H4 (cell line): ENCODE measurements at regions not wholly inside any gene's neighbourhood (a gene's known extent, or its start where the extent isn't known, plus 50 kb on each side); places are given as distances from the start of the nearest gene placed in this dataset.

Experiments used
- DNase-seq: peaks from one replicate; pipeline ENCODE4 v3.0.0-alpha.2; 2015; ENCODE audit warnings: low spot score

DNA sequence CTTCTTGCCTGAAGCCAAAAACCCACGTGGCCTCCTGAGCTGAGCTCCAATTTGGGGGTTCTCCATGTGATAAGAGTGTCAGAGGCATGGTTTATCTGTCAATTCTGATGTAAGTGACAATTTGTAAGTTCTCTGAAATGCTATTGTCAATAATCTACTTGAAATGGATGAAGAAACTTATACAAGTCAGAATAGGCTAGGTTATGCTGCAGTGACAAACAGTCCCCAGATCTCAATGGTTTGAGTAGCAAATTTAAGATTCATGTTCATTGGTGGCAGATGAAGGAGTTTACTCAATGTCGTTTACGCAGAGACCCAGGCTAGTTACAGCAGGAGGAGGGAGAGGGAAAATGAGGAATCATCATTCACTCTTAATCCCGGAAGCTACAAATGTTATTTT lies 352.4 kb downstream of the KIF16B start:
- no peak for DNase-seq

DNA sequence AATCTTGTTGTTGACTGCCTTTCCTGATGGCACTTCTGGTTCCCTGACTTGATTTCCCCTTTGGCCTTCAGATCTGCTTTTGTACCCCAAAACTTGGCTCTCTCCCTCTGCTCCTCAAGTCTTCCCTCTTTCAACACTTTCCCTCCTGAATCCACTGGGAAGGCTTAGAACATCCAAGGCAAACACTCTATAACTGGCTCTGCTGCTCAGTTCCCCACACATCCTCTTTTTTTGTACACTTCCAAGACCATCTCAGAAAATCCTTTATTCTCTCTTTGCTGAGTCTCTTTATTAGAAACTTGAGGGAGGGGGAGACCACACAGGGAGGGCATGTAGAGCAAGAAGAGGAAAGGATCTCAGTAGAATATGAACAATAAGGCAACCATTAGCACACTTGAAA lies 354.1 kb downstream of the KIF16B start:
- DNase-seq: no peak

DNA sequence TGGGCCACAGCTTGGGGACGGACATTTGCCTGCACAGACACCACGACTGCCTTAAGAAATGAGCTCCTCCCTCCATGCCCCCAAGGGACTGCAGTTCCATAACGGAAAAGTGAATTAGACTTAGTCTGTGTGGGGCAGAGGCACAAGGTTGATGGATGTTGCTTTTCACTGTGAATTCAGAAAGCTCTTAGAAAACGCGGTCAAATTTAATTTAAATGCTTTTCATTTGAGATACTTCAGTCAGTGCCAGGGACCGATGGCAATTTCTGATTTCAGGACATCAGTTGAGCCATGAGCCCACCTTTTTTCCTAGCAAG lies 356.4 kb downstream of the KIF16B start:
- DNase-seq: no peak

DNA sequence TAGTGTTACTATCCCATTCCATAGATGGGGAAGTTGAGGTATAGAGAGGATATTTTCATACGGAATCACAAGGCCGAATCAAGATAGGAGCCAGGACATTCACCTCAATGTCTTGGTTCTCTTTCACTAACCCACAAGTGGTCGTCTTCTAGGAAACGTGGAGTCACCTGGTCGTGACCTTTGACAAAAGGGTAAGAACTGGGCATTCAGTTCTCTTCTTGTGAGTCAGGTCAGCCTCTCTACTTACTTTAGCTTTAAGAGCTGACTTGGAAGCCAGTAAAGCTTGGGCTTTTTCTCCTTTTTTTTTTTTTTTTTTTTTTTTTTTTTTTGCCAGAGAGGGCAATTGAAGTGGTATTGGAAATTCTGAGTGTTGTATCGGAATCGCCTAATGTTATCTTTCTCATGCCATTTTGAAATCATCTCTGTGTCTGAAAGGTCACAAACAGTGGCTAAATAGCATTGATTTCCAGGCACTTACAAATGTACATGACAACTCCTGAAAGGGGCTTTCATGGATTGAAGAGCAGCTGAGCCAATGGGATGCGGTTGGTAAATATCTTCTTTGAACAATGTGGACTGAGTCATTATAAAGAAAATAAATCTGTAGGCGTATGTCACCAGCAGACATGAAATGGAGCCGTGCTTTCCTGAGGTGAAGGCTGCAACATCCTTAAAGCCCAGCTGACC lies 356.9 kb downstream of the KIF16B start:
- DNase-seq: peak; percentile 7

DNA sequence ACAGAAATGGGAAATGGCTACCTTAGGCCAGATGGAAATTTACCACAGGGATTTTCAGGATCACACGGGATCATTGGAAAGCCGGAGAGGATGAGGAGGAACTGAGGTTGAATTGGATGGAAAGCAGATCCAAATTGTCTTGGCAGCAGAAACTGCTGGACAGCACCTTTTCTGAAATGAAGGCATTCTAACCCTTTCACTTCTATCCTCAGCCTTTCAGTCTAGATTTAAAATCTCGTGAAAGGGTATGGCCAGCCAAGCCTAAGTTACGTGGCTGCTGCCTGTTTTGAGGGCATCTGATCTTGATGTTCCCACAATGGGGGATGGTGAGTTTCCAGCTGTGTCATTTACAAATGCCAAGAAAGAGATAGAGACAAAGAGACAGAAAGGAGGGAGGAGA lies 358.2 kb downstream of the KIF16B start:
- no peak for DNase-seq

DNA sequence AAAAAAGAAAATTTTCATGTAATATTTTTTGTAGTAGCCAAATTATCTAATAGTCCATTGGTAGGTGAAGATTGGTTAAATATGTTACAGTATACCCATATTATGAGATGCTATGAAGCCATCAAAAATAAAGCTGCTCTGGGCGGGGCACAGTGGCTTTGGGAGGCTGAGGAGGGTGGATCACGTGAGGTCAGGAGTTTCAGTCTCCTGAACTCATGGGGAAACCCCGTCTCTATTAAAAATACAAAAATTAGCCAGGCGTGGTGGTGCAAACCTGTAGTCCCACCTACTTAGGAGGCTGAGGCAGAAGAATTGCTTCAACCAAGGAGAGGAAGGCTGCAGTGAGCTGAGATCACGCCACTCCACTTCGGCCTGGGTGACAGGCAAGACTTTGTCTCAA lies 360.5 kb downstream of the KIF16B start:
- no peak for DNase-seq

DNA sequence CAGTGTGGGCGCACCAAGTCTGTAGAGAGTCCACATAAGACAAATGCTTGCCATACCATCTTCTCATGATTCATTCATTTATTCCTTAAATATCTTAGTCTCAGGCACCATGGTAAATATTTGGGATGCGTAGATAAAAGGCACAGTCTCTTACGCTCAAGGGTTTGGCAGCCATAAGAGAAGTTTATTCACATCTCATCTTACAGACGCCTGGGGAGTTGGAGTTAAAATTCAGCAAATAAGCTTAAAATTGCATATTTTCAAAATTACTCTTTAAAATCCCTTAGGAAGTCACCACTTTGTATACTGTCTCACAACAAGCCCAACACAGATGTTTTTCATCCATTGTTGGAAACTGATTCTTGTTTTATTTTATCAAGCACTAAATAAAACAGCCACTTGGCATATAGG lies 363.3 kb downstream of the KIF16B start:
- no peak for DNase-seq

DNA sequence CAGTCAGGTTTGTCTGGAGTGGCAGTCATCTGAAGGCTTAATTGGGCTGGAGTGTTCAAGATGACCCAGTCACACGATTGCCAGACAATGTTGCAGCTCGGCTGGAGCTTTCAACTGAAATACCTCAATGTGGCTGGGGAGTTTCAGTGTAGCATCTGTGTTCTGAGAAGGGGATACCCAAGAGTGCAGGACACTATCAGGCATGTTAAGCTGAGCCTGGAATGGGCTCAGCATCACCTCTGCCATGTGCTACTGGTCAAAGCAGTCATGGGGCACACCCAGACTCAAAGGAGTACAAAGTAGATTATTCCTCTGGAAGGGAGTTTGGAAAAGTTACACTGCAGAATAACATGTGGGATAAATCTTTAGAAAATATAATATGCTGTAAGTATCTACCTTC lies 363.9 kb downstream of the KIF16B start:
- no peak for DNase-seq

DNA sequence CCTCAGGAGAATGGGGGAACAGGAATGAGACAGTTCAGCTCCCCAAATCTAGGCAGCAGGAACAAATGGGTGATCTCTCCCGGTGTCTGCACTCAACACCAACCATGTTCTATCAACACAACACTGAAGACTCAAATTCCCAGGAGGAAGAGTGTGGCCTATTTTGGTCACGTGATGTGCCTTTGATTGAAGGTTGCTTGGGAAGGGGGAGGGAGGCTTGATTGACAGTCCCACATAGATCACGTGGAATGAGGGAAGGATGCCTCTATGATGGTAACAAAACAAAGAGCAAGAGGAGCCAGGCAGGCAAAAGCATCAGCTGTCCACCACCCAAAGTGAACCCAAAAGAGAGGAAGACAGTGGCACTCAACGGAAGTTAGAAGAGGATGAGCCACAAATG lies 364.8 kb downstream of the KIF16B start:
- no peak for DNase-seq

DNA sequence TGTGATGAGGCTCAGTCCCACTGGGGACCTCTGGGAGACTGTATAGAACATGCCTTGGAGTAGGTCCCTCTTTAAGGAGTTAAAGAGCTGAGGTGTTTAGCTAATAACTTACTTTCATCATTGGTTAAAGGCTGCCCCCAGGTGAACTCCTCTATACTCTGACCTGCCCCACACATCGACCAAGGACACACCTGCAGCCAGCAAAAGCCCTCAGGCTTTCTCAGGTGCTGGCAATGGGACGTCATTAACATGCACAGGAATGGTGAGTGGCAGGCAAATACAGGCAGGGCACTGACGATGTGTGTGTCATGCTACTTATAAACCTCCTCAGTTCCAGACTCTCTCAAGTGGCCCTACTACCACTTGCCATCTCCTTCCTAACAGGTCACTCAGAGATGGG lies 366.4 kb downstream of the KIF16B start:
- no peak for DNase-seq

DNA sequence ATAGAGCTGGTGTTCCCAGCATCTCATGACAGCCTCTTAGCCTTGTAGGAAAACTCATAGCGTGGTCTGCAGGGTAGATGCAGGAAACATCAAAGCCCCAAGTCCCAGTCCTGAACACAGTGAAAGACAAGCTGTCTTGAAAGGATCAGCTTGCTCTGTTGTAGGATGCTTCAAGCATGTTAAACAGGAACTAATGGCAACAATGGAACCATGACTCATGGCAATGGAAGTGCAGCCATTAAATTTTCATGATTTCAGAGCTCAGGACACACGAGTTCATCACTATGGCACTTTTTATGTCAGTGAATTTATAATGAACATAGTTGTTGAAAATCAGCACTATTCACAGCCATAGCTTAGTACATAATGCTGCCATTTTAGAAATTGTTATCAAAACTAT lies 367.7 kb downstream of the KIF16B start:
- no peak for DNase-seq

DNA sequence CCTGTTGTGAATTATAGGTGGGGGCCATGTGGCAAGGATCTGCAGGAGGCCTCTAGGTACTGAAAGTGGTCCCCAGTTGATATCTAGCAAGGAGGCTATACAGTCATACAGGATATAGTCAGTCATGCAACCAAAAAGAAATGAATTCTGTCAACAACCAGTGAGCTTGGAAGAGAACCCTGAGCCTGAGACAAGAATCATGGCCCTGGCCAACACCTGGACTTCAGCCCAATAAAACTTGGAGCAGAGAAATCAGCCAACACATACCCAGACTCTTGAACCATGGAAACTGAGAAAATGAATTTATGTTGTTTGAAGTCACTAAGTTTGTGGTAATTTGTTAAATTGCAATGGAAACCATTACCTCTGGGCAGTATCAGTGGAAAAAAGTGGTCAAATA lies 370.2 kb downstream of the KIF16B start:
- no peak for DNase-seq

DNA sequence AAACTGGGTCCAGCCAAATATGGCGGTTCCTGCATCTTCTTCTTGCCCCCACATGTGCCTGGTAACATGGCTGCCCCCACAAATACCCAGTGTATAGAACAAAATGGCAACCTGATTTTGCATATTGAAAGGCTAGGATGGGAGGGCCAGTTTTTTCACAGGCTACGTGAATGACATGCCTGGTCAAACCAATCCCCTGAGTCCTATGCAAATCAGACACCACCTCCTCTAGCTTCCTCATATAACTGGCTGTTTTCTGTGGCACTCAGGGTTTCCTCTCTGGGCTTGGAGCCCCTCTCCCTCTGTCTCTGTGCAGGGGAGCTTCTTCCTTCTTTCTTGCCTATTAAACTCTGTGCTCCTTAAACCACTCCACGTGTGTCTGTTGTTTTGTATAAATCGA lies 372.1 kb downstream of the KIF16B start:
- peak; percentile 57 for DNase-seq

DNA sequence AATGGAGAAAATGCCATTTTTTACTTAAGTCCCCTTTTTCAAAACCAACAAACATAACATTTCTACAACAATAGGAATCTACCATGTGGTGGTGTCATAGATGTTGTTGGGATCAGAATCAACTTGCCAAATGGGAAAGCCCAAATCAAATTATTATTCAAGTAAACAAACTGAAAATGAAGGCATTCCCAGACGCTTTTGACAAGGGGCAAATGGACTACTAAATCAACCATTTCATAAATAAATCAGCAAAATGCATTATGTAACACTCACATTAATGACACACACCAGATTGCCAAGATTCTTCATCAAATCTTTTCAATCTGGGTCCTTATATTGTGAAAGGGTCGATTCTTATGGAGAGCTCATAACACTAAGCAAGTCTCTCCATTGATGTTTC lies 375.6 kb downstream of the KIF16B start:
- no peak for DNase-seq

DNA sequence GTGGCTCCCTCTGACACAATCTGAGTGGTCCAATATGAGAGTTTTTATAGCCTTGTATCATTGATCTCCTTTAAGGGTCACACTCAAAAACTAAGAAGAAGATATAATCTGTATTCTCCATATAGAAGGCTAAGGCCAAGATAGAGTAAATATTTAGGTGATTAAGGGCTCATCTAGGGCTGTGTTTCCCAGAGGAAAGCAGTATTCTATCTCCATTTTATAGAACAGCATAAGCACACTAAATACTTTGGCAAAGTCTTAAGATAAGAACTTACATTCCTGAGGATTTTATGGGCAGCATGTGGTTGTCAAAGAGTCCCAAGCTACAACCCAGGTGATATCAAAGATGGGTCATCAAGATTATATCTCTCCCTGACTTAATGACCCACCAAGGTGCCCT lies 377.6 kb downstream of the KIF16B start:
- no peak for DNase-seq

DNA sequence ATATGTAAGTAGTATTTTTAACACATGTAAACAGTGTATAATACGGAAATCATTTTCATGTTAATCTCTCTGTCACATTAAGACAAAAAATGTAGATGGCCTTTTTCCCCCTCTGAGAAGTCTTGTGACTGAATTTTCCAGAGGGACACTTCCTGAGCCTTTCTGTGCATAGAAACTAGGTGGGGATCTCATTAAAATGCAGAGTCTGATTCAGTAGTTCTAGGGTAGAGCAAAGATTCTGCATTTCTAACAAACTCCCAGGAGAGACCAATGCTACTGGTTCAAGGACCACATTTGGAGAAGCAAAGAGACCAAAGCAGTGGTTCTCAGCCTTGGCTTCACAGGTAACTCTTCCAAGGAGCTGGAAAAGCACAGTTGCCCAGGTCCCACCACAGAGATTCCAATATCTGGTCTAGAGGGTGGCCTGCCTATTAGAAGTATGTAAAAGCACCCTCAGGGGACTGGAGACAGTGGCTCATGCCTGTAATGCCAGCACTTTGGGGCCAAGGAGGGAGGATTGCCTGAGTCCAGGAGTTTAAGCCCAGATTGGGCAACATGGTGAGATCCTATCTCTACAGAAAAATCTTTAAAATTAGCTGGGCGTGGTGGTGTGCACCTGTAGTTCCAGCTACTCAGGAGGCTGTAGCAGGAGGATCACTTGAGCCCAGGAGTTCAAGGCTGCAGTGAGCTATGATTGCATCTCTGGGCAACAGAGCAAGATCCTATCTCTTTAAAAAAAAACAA lies 378.5 kb downstream of the KIF16B start:
- no peak for DNase-seq

DNA sequence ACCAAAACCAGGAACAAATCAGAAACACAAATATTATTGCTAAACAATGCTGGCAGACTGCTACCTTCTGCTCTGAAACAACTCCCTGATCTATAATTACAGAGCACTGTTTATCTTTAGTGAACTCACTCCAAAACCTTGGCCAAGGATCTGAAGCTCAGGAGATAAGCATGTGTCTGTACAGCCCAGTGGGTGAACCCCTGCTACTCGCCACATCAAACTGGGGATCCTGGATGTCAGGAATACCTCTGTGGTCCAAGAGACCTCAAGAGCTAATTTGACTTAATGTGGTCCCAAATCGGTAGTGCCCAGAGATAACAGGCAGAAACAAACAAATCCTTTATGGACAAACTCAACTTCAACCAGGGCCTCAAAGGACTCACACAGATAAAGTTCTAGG lies 381.8 kb downstream of the KIF16B start:
- no peak for DNase-seq

DNA sequence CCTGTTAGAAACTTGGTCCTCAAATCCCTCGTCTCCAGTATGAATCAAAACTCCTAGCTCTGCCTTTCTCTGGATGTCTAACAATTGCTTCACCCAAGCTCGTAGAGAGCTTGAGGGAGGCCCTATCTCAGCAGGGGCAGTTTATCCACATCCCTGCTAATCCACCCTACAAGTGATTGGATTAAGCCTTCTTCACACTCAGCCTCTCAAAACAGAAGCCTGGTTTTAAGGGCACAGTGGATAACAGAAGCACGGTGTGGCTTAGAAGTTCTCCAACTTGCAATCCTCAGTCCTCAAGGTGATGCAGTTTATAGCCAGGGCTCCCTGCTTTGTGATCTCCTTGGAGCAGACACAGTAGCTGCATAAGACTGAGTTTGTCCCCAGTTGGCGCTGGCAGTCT lies 383.9 kb downstream of the KIF16B start:
- no peak for DNase-seq

DNA sequence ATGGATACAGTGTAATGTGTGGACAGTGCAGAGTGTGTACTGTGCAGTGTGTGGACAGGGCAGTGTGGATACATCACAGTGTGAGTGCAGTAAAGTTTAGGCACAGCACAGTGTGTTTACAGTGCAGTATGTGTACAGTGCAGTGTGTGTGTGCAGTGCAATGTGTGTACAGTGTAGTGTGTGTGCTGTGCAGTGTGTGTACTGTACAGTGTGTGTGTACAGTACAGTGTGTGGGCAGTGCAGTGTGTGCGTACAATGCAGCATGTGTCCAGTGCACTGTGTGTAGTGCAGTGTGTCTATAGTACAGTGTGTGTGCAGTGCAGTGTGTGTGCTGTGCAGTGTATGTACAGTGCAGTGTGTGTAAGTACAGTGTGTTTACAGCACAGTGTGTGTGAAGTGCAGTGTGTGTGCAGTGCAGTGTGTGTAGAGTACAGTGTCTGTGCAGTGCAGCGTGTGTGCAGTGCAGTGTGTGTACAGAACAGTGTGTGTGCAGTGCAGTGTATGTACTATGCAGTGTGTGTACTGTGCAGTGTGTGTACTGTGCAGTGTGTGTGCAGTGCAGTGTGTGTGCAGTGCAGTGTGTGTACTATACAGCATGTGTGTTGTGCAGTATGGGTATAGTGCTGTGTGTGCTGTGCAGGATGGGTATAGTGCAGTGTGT lies 385.2 kb downstream of the KIF16B start:
- DNase-seq: no peak

DNA sequence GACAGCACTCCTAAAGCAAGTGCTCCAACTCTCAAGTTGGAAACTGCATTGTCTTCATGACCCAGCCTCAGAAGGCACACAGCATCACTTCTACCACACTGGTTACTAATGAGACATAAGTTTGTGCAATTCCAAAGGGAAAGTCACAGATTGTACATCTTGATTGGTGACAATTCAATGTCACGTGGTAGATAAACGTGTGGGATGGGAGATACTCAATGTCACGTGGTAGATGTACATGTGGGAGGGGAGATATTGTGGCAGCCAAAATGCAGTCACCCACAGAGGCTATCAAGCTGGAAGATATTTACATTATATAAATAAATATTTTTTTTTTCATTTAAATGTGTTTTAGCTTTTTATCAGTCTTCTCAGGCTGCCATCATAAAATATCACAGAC lies 393.3 kb downstream of the KIF16B start:
- no peak for DNase-seq

DNA sequence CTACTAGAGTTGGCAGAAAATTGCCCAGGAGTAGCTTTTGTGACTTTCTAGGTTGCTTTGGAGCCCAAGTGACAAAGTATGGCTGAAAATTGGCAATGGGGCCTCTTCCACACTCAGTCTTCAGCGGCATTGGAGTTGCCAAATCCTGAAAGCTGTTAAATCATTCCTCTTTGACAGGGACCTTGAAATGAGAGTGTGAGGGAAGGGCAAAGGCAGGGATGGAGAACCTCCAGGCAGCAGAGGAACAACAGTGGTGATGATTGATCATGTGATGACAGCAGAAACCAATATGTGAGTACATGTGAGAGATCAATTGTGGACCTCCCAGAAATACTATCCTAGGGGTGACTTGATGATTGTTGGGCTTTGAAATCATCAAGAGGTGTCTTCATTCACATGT lies 393.9 kb downstream of the KIF16B start:
- no peak for DNase-seq

DNA sequence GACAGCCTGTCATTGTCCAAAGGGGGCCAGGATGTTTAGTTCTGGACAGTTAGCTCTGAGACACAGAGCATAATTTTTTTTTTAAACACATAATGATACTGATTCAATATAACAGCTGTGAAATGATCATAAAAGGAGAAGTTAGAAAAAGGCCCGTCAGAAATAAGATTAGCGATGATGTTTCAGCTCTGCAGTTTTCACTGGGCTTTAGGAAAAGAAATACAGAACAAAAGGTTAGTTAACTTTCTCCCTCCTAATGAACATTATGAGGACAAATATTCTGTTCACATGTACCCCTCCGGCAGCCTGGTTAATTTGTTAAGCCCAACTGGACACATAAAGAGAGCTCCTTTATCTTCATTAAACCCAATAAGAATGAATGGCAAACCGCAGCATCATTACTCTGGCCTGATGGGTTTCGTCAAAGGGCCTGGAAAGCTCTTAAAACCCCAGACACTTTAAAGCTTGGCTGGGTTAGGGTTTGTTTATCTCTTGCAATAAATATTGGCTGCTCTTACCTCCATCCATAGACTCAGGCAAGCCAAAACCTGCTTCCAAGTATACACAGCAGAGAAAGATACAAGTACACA lies 394.6 kb downstream of the KIF16B start:
- DNase-seq: no peak

DNA sequence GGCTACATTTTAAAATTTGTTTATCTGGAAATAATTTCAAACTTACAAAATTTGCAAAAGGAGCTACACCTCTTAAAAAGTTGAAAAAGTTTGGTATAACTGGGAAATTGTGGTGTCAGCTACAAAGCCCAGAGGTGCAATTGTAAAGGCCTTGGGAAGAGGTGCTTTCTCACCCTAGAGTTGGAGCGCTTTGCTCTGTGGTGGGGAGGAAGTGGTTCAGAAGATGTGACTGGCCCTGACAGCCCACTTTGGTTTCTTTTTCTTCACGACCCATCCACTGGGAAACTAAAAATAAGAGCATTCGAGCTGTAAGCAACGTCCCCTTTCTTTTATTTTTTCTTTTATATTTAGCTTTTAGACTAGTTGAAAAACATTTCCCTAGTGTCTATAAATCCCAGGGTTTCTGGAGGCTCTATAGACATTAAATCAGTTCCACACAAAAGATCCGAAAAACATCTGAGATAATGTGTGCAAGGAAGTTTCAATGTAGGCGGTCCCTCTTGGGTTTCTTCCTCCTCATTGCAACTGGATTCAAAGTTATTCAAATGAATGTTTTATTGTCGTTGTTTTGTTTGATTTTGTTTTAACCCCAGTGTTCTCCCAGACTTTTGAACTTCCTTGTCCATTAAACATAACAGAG lies 397.8 kb downstream of the KIF16B start:
- DNase-seq: no peak
